HepG2 (cell line): ENCODE measurements at regions not wholly inside any gene's neighbourhood (a gene's known extent, or its start where the extent isn't known, plus 50 kb on each side); places are given as distances from the start of the nearest gene placed in this dataset.

Source experiments
- BHLHE40 ChIP-seq: IDR thresholded peaks from 2 replicates; pipeline ENCODE4 v1.6.1; 2011; ENCODE audit warnings: low read length, improper control_type of control experiment
- CCDC6 ChIP-seq: sonication (generic); formaldehyde crosslinking; IDR thresholded peaks from 2 replicates; pipeline ENCODE4 v1.8.1; 2022; ENCODE audit warnings: mild to moderate bottlenecking, missing genetic modification reagents, moderate library complexity
- FOXA1 ChIP-seq, 2 experiments: fragments of 450-650 bp in 1 of 2; sonication (generic) in 1 of 2; formaldehyde crosslinking in 1 of 2; IDR thresholded peaks; 2 replicates each; pipeline versions ENCODE4 v1.4.0 to v1.6.1; 2016 to 2020; ENCODE audit warnings: missing genetic modification reagents in 1 of 2
- FOXA3 ChIP-seq: IDR thresholded peaks from 2 replicates; pipeline ENCODE4 v1.6.1; 2016; ENCODE audit warnings: missing genetic modification reagents, missing compliant biosample characterization
- KDM2A ChIP-seq: sonication (generic); formaldehyde crosslinking; IDR thresholded peaks from 2 replicates; pipeline ENCODE4 v1.4.0; 2020; ENCODE audit warnings: low read depth, missing genetic modification reagents, borderline replicate concordance
- MBNL3 ChIP-seq: fragments of 250-450 bp; sonication (Bioruptor Pico); conservative IDR thresholded peaks from 2 replicates; pipeline ENCODE4 v1.8.0; 2022; ENCODE audit warnings: mild to moderate bottlenecking, inconsistent platforms
- MED1 ChIP-seq: sonication (generic); formaldehyde crosslinking; IDR thresholded peaks from 2 replicates; pipeline ENCODE4 v1.4.0; 2020; ENCODE audit warnings: missing genetic modification reagents
- MED8 ChIP-seq: sonication (generic); formaldehyde crosslinking; IDR thresholded peaks from 2 replicates; pipeline ENCODE4 v1.8.1; 2023; ENCODE audit warnings: mild to moderate bottlenecking, missing genetic modification reagents; ENCODE audit not compliant: insufficient replicate concordance
- MTF1 ChIP-seq: sonication (generic); formaldehyde crosslinking; IDR thresholded peaks from 2 replicates; pipeline ENCODE4 v1.5.0; 2020; ENCODE audit warnings: missing genetic modification reagents
- PCBP1 ChIP-seq: fragments of 200-400 bp; formaldehyde crosslinking; IDR thresholded peaks from 2 replicates; pipeline ENCODE4 v1.6.1; 2017; ENCODE audit warnings: mild to moderate bottlenecking, low read depth, low read length, borderline replicate concordance
- RARA ChIP-seq: IDR thresholded peaks from 2 replicates; pipeline ENCODE4 v1.6.1; 2016; ENCODE audit warnings: missing genetic modification reagents, missing compliant biosample characterization
- SP1 ChIP-seq, 2 experiments: fragments of 450-650 bp in 1 of 2; sonication (generic) in 1 of 2; formaldehyde crosslinking in 1 of 2; IDR thresholded peaks; 2 replicates each; pipeline versions ENCODE4 v1.4.0 to v1.6.1; 2016 to 2020; ENCODE audit warnings: missing genetic modification reagents in 1 of 2
- ZNF333 ChIP-seq: sonication (generic); formaldehyde crosslinking; IDR thresholded peaks from 2 replicates; pipeline ENCODE4 v1.4.0; 2020; ENCODE audit warnings: mild to moderate bottlenecking, missing genetic modification reagents, borderline replicate concordance
- ZNF510 ChIP-seq: sonication (generic); formaldehyde crosslinking; IDR thresholded peaks from 2 replicates; pipeline ENCODE4 v1.4.0; 2020; ENCODE audit warnings: low read depth, mild to moderate bottlenecking, missing genetic modification reagents
- TF ChIP-seq, protein P1 (sequence below): sonication (generic); formaldehyde crosslinking; IDR thresholded peaks from 2 replicates; pipeline ENCODE4 v1.4.0; 2020; ENCODE audit warnings: missing genetic modification reagents, borderline replicate concordance
- TF ChIP-seq, protein P2 (sequence below): sonication (generic); formaldehyde crosslinking; IDR thresholded peaks from 2 replicates; pipeline ENCODE4 v1.4.0; 2020; ENCODE audit warnings: mild to moderate bottlenecking, missing genetic modification reagents
- TF ChIP-seq, protein P3 (sequence below): sonication (generic); formaldehyde crosslinking; IDR thresholded peaks from 2 replicates; pipeline ENCODE4 v1.8.1; 2023; ENCODE audit warnings: mild to moderate bottlenecking, missing genetic modification reagents
- TF ChIP-seq, protein P4 (sequence below): IDR thresholded peaks from 2 replicates; pipeline ENCODE4 v1.6.1; 2018; ENCODE audit warnings: missing genetic modification reagents, mild to moderate bottlenecking, missing compliant biosample characterization
- TF ChIP-seq, protein P5 (sequence below): sonication (generic); formaldehyde crosslinking; IDR thresholded peaks from 2 replicates; pipeline ENCODE4 v1.8.0; 2022; ENCODE audit warnings: mild to moderate bottlenecking, missing genetic modification reagents, moderate library complexity

DNA sequence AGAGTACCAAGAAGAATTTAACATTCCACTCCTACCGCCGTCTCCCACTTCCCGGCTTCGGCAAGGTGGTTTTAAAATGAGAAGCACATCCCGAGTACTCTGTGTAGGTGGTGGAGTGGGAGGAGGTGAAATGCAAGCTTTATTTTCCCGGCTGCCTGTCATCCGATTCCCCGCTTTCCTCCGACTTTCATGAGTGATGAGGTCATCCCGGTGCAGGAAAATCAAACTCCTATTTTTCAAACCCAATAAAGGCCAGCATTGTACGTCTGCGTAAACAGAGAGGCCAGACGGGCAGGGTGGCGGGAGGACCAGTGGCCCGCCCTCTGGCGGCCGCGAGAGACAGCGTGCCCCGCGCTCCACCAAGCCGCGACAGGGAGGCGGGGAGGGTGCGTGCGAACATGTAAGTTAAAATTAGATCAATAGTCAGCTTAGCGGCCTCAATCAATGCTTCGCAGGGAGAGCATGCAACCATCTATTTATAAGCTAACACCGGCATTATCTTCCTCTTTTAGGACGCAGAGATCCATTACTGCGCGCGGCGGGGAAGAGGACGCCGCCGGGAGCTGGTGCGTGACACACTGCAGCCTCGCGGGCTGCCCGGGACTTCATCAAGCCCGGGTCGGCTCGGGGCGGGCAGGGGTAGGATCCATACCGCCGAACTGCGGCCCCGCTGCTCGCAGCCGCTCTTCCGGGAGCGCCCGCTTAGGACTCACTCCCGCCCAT is 163.3 kb downstream of the CD47 start (continued):
- no peak for TF ChIP-seq ZNF333
- TF ChIP-seq SP1 (IDR thresholded peaks at IDR 0.05) = no peak
- 0 out of 2 replicates have a peak, but pooled peaks have one; percentile 10 for TF ChIP-seq SP1 (CRISPR knock-in tag; IDR thresholded peaks at IDR 0.05)
- TF ChIP-seq, protein P1, sequence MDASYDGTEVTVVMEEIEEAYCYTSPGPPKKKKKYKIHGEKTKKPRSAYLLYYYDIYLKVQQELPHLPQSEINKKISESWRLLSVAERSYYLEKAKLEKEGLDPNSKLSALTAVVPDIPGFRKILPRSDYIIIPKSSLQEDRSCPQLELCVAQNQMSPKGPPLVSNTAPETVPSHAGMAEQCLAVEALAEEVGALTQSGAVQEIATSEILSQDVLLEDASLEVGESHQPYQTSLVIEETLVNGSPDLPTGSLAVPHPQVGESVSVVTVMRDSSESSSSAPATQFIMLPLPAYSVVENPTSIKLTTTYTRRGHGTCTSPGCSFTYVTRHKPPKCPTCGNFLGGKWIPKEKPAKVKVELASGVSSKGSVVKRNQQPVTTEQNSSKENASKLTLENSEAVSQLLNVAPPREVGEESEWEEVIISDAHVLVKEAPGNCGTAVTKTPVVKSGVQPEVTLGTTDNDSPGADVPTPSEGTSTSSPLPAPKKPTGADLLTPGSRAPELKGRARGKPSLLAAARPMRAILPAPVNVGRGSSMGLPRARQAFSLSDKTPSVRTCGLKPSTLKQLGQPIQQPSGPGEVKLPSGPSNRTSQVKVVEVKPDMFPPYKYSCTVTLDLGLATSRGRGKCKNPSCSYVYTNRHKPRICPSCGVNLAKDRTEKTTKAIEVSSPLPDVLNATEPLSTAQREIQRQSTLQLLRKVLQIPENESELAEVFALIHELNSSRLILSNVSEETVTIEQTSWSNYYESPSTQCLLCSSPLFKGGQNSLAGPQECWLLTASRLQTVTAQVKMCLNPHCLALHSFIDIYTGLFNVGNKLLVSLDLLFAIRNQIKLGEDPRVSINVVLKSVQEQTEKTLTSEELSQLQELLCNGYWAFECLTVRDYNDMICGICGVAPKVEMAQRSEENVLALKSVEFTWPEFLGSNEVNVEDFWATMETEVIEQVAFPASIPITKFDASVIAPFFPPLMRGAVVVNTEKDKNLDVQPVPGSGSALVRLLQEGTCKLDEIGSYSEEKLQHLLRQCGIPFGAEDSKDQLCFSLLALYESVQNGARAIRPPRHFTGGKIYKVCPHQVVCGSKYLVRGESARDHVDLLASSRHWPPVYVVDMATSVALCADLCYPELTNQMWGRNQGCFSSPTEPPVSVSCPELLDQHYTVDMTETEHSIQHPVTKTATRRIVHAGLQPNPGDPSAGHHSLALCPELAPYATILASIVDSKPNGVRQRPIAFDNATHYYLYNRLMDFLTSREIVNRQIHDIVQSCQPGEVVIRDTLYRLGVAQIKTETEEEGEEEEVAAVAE (CRISPR knock-in tag) = no peak
- no peak for TF ChIP-seq FOXA1 (IDR thresholded peaks at IDR 0.05)
- peak; percentile 75 for TF ChIP-seq FOXA1 (CRISPR knock-in tag; IDR thresholded peaks at IDR 0.05)
- TF ChIP-seq, protein P2, sequence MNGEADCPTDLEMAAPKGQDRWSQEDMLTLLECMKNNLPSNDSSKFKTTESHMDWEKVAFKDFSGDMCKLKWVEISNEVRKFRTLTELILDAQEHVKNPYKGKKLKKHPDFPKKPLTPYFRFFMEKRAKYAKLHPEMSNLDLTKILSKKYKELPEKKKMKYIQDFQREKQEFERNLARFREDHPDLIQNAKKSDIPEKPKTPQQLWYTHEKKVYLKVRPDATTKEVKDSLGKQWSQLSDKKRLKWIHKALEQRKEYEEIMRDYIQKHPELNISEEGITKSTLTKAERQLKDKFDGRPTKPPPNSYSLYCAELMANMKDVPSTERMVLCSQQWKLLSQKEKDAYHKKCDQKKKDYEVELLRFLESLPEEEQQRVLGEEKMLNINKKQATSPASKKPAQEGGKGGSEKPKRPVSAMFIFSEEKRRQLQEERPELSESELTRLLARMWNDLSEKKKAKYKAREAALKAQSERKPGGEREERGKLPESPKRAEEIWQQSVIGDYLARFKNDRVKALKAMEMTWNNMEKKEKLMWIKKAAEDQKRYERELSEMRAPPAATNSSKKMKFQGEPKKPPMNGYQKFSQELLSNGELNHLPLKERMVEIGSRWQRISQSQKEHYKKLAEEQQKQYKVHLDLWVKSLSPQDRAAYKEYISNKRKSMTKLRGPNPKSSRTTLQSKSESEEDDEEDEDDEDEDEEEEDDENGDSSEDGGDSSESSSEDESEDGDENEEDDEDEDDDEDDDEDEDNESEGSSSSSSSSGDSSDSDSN (CRISPR knock-in tag) = peak; percentile 28; the same call in 1 of the 2 replicates
- TF ChIP-seq MED8 (CRISPR knock-in tag) = no peak
- no peak for TF ChIP-seq CCDC6
- peak; percentile 60 for TF ChIP-seq FOXA3 (CRISPR knock-in tag)
- TF ChIP-seq MBNL3 = no peak
- TF ChIP-seq, protein P3, sequence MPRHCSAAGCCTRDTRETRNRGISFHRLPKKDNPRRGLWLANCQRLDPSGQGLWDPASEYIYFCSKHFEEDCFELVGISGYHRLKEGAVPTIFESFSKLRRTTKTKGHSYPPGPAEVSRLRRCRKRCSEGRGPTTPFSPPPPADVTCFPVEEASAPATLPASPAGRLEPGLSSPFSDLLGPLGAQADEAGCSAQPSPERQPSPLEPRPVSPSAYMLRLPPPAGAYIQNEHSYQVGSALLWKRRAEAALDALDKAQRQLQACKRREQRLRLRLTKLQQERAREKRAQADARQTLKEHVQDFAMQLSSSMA (CRISPR knock-in tag) = peak; percentile 76; the same call in 1 of the 2 replicates
- TF ChIP-seq RARA (CRISPR knock-in tag) = no peak
- TF ChIP-seq PCBP1 = no peak
- TF ChIP-seq MED1 (CRISPR knock-in tag) = no peak
- TF ChIP-seq, protein P4, sequence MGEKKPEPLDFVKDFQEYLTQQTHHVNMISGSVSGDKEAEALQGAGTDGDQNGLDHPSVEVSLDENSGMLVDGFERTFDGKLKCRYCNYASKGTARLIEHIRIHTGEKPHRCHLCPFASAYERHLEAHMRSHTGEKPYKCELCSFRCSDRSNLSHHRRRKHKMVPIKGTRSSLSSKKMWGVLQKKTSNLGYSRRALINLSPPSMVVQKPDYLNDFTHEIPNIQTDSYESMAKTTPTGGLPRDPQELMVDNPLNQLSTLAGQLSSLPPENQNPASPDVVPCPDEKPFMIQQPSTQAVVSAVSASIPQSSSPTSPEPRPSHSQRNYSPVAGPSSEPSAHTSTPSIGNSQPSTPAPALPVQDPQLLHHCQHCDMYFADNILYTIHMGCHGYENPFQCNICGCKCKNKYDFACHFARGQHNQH (CRISPR knock-in tag) = peak; percentile 51; the same call in 1 of the 2 replicates
- TF ChIP-seq ZNF510 (CRISPR knock-in tag) = no peak
- no peak for TF ChIP-seq MTF1
- 0 out of 2 replicates have a peak, but pooled peaks have one; percentile 21 for TF ChIP-seq BHLHE40
- TF ChIP-seq, protein P5, sequence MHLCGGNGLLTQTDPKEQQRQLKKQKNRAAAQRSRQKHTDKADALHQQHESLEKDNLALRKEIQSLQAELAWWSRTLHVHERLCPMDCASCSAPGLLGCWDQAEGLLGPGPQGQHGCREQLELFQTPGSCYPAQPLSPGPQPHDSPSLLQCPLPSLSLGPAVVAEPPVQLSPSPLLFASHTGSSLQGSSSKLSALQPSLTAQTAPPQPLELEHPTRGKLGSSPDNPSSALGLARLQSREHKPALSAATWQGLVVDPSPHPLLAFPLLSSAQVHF (CRISPR knock-in tag) = no peak
- peak; percentile 92 for TF ChIP-seq KDM2A (CRISPR knock-in tag)
